ENCODE measurements at regions not wholly inside any gene's neighbourhood (a gene's known extent, or its start where the extent isn't known, plus 50 kb on each side); places are given as distances from the start of the nearest gene placed in this dataset.

GRCh38 chr20:50358166-50358565 is 152.0 kb upstream of the PTPN1 start:
- H3K4me1 ChIP-seq, result no peaks in the 10 kb centered on the region
- no CpG with 5 or more reads among the region's 5 CpGs for WGBS (ENCODE audit: insufficient coverage, low coverage, low lambda C conversion rate, missing lambda C conversion rate)
- ATAC-seq, result no peak
- H3K27me3 ChIP-seq, result no peaks in the 10 kb centered on the region
- no peak for DNase-seq
- no peak for TF ChIP-seq CTCF (IDR thresholded peaks at IDR 0.05)
- intact Hi-C loops (cut with DNase I), result no loop called here
- no peaks in the 10 kb centered on the region for H3K36me3 ChIP-seq
- no peak overlapping the region for H3K27ac ChIP-seq
- H3K4me3 ChIP-seq, result no peak overlapping the region
- H3K9me3 ChIP-seq, result no peaks in the 10 kb centered on the region

DNA sequence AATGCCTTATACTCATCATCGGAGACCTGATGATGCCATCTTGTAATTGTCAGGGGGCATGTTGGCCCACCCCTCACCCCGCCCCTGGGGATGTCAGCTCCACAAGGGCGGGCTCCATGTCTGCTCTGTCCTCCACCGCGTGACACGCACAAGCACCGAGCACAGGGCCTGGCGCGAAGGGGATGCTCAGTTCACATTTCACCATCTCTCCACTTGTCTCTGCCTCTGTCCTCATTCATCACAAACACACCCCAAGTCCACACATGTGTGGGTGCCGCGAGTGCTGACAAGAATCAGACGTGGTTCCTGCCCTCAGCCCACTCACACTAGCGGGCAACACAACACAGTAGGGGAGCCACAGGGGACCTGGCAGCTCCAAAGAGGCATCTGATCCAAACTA is 151.2 kb upstream of the PTPN1 start:
- no peak overlapping the region for H3K4me3 ChIP-seq
- DNase-seq (no peak), ATAC-seq (no peak)
- H3K27ac ChIP-seq, result no peak overlapping the region
- no peaks in the 10 kb centered on the region for H3K4me1 ChIP-seq
- no peaks in the 10 kb centered on the region for H3K9me3 ChIP-seq
- H3K27me3 ChIP-seq, result no peaks in the 10 kb centered on the region
- intact Hi-C loops (cut with DNase I), result no loop called here
- 82% methylated on average over 4 of the region's 13 CpGs for WGBS (ENCODE audit: insufficient coverage, low coverage, low lambda C conversion rate, missing lambda C conversion rate)
- no peaks in the 10 kb centered on the region for H3K36me3 ChIP-seq
- TF ChIP-seq POLR2A (IDR thresholded peaks at IDR 0.05) (no peak), CTCF (IDR thresholded peaks at IDR 0.05) (no peak)

- Histone ChIP-seq H3K27me3 (no peaks in the 10 kb centered on the region), H3K4me3 (no peak overlapping the region), H3K27ac (no peak overlapping the region), H3K36me3 (no peaks in the 10 kb centered on the region), H3K9me3 (no peaks in the 10 kb centered on the region), H3K4me1 (no peaks in the 10 kb centered on the region)
- ATAC-seq (peak in 2 of 4 donors; percentile 4 to 17), DNase-seq (no peak)
- no peak for TF ChIP-seq CTCF (IDR thresholded peaks at IDR 0.05)
- TF ChIP-seq POLR2A (IDR thresholded peaks at IDR 0.05), result no peak
- WGBS (ENCODE audit: insufficient coverage, low coverage, low lambda C conversion rate, missing lambda C conversion rate), result 54% methylated on average over 3 of the region's 8 CpGs
- intact Hi-C loops (cut with DNase I), result loop anchor here in 1 of 2 donors (10.0 kb wide), 1 partner anchor 45 kb away; no protein-coding TSS in a partner anchor
Measured at GRCh38 chr20:50359607-50360217, 150.5 kb upstream of the PTPN1 start.

GRCh38 chr20:50360218-50360672 is 149.9 kb upstream of the PTPN1 start:
- Histone ChIP-seq H3K27me3 (no peaks in the 10 kb centered on the region), H3K27ac (no peak overlapping the region), H3K9me3 (no peaks in the 10 kb centered on the region), H3K4me1 (no peaks in the 10 kb centered on the region), H3K36me3 (no peaks in the 10 kb centered on the region), H3K4me3 (no peak overlapping the region)
- WGBS (ENCODE audit: insufficient coverage, low coverage, low lambda C conversion rate, missing lambda C conversion rate), result 71% methylated on average over 1 of the region's 8 CpGs
- DNase-seq (no peak), ATAC-seq (peak in 1 of 4 donors; percentile 7)
- intact Hi-C loops (cut with DNase I), result loop anchor here in 1 of 2 donors (10.0 kb wide), 1 partner anchor 45 kb away; no protein-coding TSS in a partner anchor
- TF ChIP-seq CTCF (IDR thresholded peaks at IDR 0.05) (no peak), POLR2A (IDR thresholded peaks at IDR 0.05) (no peak)

Measured in right lobe of liver (tissue), 6 donors.